ENCODE measurements at regions not wholly inside any gene's neighbourhood (a gene's known extent, or its start where the extent isn't known, plus 50 kb on each side); places are given as distances from the start of the nearest gene placed in this dataset.

DNA sequence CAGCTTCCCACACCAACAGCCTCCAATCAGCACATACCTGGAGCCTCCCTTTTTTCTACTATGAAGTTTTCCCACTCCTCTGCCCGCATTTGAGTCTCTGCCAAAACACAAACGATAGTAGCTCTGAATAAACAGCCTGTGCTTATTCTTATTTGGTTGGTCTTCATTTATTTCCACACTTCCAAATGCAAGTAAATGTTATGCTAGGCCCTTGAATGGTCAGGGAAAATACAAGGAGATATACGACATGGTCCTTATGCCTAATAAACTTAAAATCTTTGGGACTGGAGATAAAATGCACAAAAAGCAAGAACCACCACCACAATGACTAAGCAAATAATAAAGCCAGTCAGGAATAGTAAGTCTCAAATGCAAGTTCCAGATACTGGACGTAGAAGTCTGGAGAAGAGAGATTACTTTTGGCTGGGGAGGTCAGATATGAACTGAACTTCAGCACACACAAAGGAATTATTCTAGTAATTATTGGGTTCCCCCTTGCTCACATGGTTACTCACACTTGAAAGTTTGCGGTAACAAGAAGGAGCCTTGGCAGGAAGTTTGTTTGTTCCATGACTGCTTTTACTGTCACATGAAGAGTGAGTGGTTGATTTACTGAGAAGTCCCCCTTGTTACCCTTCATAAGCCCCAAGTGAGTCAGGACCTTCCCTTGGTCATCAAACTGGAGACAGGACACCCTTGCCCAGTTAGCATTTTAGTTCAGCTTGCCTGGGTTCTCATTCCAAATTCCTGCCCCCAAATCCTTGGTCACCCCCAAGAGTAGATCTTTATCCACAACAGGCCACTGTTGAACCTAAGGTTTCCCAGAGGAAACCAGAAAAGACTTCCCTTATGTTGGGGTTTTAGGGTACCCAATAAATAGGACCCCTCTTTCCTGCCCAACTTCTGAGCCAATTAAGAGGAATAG, 511.2 kb upstream of the JARID2 start:
- H3K4me3 ChIP-seq, result no peak overlapping the region
- no peaks in the 10 kb centered on the region for H3K27me3 ChIP-seq
- H3K36me3 ChIP-seq, result no peaks in the 10 kb centered on the region
- no peaks in the 10 kb centered on the region for H3K9me3 ChIP-seq
- DNase-seq, result peak; percentile 9

DNA sequence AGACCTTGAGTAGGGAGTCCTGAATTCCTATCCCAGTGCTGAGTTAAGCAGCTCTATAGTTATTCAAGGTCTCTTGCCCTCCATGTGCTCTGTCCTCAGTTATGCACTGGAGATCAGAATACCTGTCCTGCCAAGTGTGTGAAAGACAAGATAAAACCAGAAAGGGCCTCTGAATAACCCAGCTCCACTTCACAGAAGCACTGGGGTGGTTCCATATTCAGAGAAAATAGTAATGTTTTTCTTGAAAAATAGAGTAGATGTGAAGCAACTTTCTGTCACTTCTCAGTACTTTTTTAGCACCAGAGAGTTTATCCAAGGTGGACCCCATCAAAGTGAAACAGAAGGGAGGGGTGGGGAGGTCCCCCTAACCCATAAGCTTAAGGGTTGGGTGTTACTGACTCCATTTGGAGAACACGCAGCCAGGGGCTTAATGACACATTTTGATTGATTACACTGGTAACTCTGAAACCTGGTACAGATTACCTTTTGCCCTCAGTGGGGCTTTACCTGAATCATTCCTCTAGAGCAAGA, 509.8 kb upstream of the JARID2 start:
- H3K36me3 ChIP-seq, result no peaks in the 10 kb centered on the region

DNA sequence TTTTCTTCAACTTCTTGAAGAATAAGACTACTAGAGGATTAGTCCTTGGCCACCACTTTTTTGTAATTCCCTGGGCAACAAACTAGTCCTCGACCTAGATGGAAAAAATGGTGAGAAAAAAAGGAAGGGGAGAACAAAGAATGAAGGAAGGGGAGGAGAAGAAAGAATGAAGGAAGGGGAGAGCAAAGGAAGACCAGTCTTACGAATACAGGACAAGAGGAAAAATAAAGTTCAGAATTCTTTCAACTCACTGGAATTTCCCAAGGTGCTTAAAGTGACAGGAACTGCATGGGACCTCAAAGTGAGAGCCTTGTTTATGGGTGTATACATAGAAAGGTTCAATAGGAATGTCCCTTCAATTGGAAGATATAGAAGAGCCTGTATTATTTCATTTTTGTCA, 509.3 kb upstream of the JARID2 start:
- H3K36me3 ChIP-seq, result no peaks in the 10 kb centered on the region
- no peak overlapping the region for H3K4me3 ChIP-seq
- DNase-seq, result no peak
- H3K9me3 ChIP-seq, result no peaks in the 10 kb centered on the region
- H3K27me3 ChIP-seq, result no peaks in the 10 kb centered on the region

More for the DNA sequence above, 509.8 kb upstream of the JARID2 start:
- Histone ChIP-seq H3K9me3 (no peaks in the 10 kb centered on the region), H3K4me3 (no peak overlapping the region), H3K27me3 (no peaks in the 10 kb centered on the region)
- no peak for DNase-seq

- no peaks in the 10 kb centered on the region for H3K9me3 ChIP-seq
- H3K4me3 ChIP-seq, result no peak overlapping the region
- no peak for DNase-seq
- H3K27me3 ChIP-seq, result no peaks in the 10 kb centered on the region
- H3K36me3 ChIP-seq, result no peaks in the 10 kb centered on the region
These were observed 507.4 kb upstream of the JARID2 start for GRCh38 chr6:14738497-14738896.

GRCh38 chr6:14738933-14739332, 506.9 kb upstream of the JARID2 start:
- Histone ChIP-seq H3K9me3 (no peaks in the 10 kb centered on the region), H3K27me3 (no peaks in the 10 kb centered on the region), H3K4me3 (no peak overlapping the region), H3K36me3 (no peaks in the 10 kb centered on the region)
- no peak for DNase-seq

GRCh38 chr6:14739827-14740226, 506.0 kb upstream of the JARID2 start:
- no peaks in the 10 kb centered on the region for H3K27me3 ChIP-seq
- H3K36me3 ChIP-seq, result no peaks in the 10 kb centered on the region
- DNase-seq, result no peak
- no peak overlapping the region for H3K4me3 ChIP-seq
- no peaks in the 10 kb centered on the region; the same call in 1 of the 2 replicates for H3K9me3 ChIP-seq

- DNase-seq, result no peak
- H3K4me3 ChIP-seq, result no peak overlapping the region
- no peaks in the 10 kb centered on the region for H3K36me3 ChIP-seq
- peaks cover 6% of the 10 kb centered on the region; the same call in 1 of the 2 replicates for H3K9me3 ChIP-seq
- H3K27me3 ChIP-seq, result no peaks in the 10 kb centered on the region
These were observed 503.7 kb upstream of the JARID2 start for GRCh38 chr6:14742171-14742570.

DNA sequence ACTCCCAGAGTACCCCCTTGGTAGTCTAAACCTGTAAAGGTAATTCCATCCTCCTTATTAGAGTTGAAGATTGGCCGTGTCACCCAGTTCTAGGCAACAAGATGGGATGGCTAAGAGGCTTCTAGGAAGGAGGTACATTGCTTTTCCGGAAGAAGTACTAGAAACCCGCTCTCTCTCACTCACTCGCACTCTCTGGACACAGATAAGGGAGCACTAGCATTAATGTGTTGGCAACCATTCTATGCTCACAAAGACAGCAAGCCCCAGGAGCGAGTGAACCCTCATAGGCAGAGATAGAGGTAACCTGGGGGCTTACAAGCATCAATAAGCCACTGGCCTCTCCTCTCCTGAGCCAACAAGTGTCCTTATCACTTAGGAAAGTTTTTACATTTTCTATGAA, 503.2 kb upstream of the JARID2 start:
- Histone ChIP-seq H3K9me3 (peaks cover 6% of the 10 kb centered on the region; the same call in 1 of the 2 replicates), H3K36me3 (no peaks in the 10 kb centered on the region), H3K27me3 (no peaks in the 10 kb centered on the region), H3K4me3 (no peak overlapping the region)
- no peak for DNase-seq

DNA sequence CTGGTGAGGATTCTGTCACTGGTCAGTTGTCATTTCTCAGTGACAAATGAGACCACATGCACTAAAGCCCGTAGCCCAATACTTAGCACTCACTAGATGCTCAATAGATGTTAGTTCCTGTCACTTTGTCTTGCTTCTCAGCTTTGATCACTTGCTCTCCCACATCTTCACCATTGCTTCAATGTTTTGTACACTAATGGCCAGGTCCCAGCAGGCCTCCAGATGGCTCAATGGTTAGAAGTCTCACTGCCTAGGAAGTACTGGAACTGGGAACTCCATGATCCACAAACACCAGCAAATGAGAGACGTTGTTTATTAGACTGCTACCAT, 502.8 kb upstream of the JARID2 start:
- peaks cover 6% of the 10 kb centered on the region; the same call in 1 of the 2 replicates for H3K9me3 ChIP-seq
- no peaks in the 10 kb centered on the region for H3K36me3 ChIP-seq
- H3K4me3 ChIP-seq, result no peak overlapping the region
- no peak for DNase-seq
- H3K27me3 ChIP-seq, result no peaks in the 10 kb centered on the region

DNA sequence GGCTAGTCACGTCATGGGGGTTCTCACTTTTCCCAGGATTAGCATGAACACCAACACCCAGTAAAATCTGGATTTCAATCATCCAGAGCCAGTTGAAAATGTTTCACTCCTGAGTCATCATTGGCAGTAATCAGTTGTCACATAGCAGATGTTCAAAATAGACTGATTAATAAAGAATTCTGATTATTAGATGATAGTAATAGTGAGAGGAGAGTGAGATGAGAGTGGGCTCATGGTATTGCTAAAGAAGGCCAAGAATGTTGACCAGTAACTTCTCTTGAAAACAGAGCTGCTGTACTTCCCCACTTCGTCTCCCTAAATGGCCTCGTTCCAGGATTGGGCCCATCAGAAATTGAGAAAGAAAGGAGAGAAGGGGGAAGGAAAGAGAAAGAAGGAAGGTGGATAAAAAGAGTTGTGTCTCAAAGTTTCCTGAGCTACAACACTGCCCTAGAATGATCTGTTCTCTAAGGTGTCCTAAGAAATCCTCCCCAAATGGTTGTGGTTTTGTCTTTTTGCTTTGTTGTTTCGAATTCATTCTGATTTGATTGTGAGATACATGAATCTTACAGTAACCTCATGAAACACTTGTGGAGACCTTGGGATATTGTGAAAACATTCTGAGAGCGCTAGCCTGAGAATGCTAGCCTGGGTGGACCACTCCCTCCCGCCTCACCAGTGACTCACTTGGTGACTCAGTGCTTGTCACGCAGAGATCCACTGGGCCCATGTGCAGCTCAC, 502.2 kb upstream of the JARID2 start:
- Histone ChIP-seq H3K36me3 (no peaks in the 10 kb centered on the region), H3K27me3 (no peaks in the 10 kb centered on the region), H3K4me3 (no peak overlapping the region; the same call in 1 of the 2 replicates), H3K9me3 (peaks cover 6% of the 10 kb centered on the region; the same call in 1 of the 2 replicates)
- peak; percentile 96 for DNase-seq

DNA sequence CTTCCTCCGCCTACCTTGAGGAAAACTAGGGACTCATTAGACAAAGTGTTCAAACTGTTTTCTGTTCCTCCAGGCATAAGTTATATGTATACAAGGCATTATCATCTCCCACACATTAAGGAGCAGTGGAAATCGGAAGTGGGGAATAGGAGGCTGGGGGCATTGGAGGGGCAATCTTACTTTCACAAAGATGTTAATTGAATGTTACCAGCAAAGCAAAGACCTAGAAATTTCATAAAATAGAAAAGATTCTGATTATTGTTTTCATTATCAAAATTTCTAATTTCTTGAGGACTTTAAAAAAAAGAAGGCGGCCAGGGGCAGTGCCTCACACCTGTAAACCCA, 501.7 kb upstream of the JARID2 start:
- no peak for DNase-seq
- Histone ChIP-seq H3K9me3 (peaks cover 6% of the 10 kb centered on the region; the same call in 1 of the 2 replicates), H3K36me3 (no peaks in the 10 kb centered on the region), H3K27me3 (no peaks in the 10 kb centered on the region), H3K4me3 (no peak overlapping the region)

GRCh38 chr6:14746139-14746837, 499.6 kb upstream of the JARID2 start:
- Histone ChIP-seq H3K4me3 (no peak overlapping the region), H3K36me3 (no peaks in the 10 kb centered on the region), H3K9me3 (peaks cover 6% of the 10 kb centered on the region; the same call in 1 of the 2 replicates), H3K27me3 (no peaks in the 10 kb centered on the region)
- no peak for DNase-seq

- H3K4me3 ChIP-seq, result no peak overlapping the region
- H3K27me3 ChIP-seq, result no peaks in the 10 kb centered on the region
- no peaks in the 10 kb centered on the region for H3K36me3 ChIP-seq
- no peak for DNase-seq
- peaks cover 6% of the 10 kb centered on the region; the same call in 1 of the 2 replicates for H3K9me3 ChIP-seq
These were observed 497.9 kb upstream of the JARID2 start for GRCh38 chr6:14747881-14748520.

GRCh38 chr6:14748679-14749078, 497.2 kb upstream of the JARID2 start:
- no peak for DNase-seq
- peaks cover 6% of the 10 kb centered on the region; the same call in 1 of the 2 replicates for H3K9me3 ChIP-seq
- no peaks in the 10 kb centered on the region for H3K27me3 ChIP-seq
- no peak overlapping the region for H3K4me3 ChIP-seq
- no peaks in the 10 kb centered on the region for H3K36me3 ChIP-seq

GRCh38 chr6:14750059-14750661, 495.7 kb upstream of the JARID2 start:
- no peaks in the 10 kb centered on the region for H3K36me3 ChIP-seq
- no peaks in the 10 kb centered on the region for H3K27me3 ChIP-seq
- 0 out of 2 replicates have a peak, but pooled peaks cover 6% of the 10 kb centered on the region for H3K9me3 ChIP-seq
- H3K4me3 ChIP-seq, result no peak overlapping the region
- no peak for DNase-seq

DNA sequence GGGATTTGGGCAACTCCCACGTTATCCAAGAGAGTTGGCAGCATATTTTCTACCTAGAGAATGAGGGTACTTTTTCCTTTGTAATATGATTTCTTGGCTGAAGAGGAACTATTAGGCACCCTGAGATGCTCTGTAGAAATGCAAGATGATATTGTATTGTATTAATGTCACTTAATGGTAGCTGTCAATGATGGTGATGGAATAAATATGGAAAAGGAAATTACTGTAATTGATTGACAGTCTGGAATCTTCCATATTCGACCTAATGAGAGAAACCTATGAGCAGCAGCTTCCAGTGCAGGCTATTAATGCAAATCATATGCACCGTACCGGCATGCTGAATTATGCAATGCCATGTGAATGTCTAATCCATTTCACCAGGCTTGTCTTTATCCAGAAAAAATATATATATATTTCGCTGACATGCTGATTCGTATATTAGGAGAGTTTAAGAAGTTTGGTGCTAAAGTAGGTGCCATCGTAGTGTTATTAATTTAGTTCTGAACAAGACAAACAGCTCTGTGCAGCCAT, 494.2 kb upstream of the JARID2 start:
- Histone ChIP-seq H3K4me3 (no peak overlapping the region), H3K9me3 (no peaks in the 10 kb centered on the region), H3K36me3 (no peaks in the 10 kb centered on the region), H3K27me3 (no peaks in the 10 kb centered on the region)
- no peak for DNase-seq
